Mammary epithelial cell (primary cell): ENCODE measurements at regions not wholly inside any gene's neighbourhood (a gene's known extent, or its start where the extent isn't known, plus 50 kb on each side); places are given as distances from the start of the nearest gene placed in this dataset.

Experiments used
- CTCF ChIP-seq, 2 donors: IDR thresholded peaks in 1 of 2; conservative IDR thresholded peaks in 1 of 2; 2 replicates each; pipeline ENCODE4 v1.5.1; 2011 to 2012; ENCODE audit warnings: inconsistent platforms in 2 of 2, low read length in 2 of 2, mild to moderate bottlenecking in 2 of 2, control low read depth in 1 of 2, low read depth in 1 of 2; ENCODE audit not compliant: insufficient read depth in 1 of 2; ENCODE audit errors: extremely low read depth in 1 of 2
- EZH2 ChIP-seq: IDR thresholded peaks from 2 replicates; pipeline ENCODE4 v1.6.1; 2012; ENCODE audit warnings: low read length, inconsistent platforms, borderline replicate concordance

GRCh38 chr13:111443981-111444380 lies 123.5 kb downstream of the TEX29 start:
- TF ChIP-seq CTCF (conservative IDR thresholded peaks at IDR 0.05 in 1 of 2, IDR thresholded peaks at IDR 0.05 in 1 of 2; ENCODE audit: extremely low read depth in 1 of 2, insufficient read depth in 1 of 2, low read depth in 1 of 2, low read length in 2 of 2) (no peak), EZH2 (no peak)
